MM.1S (cell line): ENCODE measurements at regions not wholly inside any gene's neighbourhood (a gene's known extent, or its start where the extent isn't known, plus 50 kb on each side); places are given as distances from the start of the nearest gene placed in this dataset.

Source experiments
- DNase-seq: peaks from one replicate; pipeline ENCODE4 v3.0.0-alpha.2; 2015
- H2AFZ ChIP-seq: fragments of 300-600 bp; sonication (generic); 2 replicates; pipeline ENCODE4 v1.6.0; 2016; ENCODE audit warnings: antibody characterized with exemption, low read length
- H3F3A ChIP-seq: fragments of 300-600 bp; sonication (generic); 2 replicates; pipeline ENCODE4 v1.6.1; 2016; ENCODE audit warnings: mild to moderate bottlenecking, antibody characterized with exemption, low read length, moderate library complexity, mixed read lengths; ENCODE audit not compliant: insufficient read depth
- H3K27ac ChIP-seq: fragments of 300-600 bp; sonication (generic); 2 replicates; pipeline ENCODE4 v1.5.1; 2016; ENCODE audit warnings: mild to moderate bottlenecking, low read length
- H3K27me3 ChIP-seq: fragments of 300-600 bp; sonication (generic); replicated peaks from 2 replicates; pipeline ENCODE4 v1.6.0; 2016; ENCODE audit warnings: low read length; ENCODE audit not compliant: insufficient read depth
- H3K36me3 ChIP-seq: fragments of 300-600 bp; sonication (generic); replicated peaks from 2 replicates; pipeline ENCODE4 v1.6.1; 2016; ENCODE audit warnings: mild to moderate bottlenecking, low read length, mixed read lengths; ENCODE audit not compliant: insufficient read depth
- H3K4me1 ChIP-seq: fragments of 300-600 bp; sonication (generic); 2 replicates; pipeline ENCODE4 v1.6.1; 2016; ENCODE audit warnings: low read length, mixed read lengths
- H3K4me2 ChIP-seq: fragments of 300-600 bp; sonication (generic); 2 replicates; pipeline ENCODE4 v1.6.0; 2016; ENCODE audit warnings: low read depth, low read length
- H3K4me3 ChIP-seq: fragments of 300-600 bp; sonication (generic); 2 replicates; pipeline ENCODE4 v1.5.1; 2016; ENCODE audit warnings: low read length, mixed read lengths
- H3K79me2 ChIP-seq: fragments of 300-600 bp; sonication (generic); 2 replicates; pipeline ENCODE4 v1.6.1; 2016; ENCODE audit warnings: mixed run types, low read length, mixed read lengths
- H3K9ac ChIP-seq: fragments of 300-600 bp; sonication (generic); 2 replicates; pipeline ENCODE4 v1.6.1; 2016; ENCODE audit warnings: low read length, mixed read lengths
- H3K9me2 ChIP-seq: fragments of 300-600 bp; sonication (generic); replicated peaks from 2 replicates; pipeline ENCODE4 v1.6.1; 2016; ENCODE audit warnings: mild to moderate bottlenecking, low read length, mixed read lengths; ENCODE audit not compliant: insufficient read depth
- H3K9me3 ChIP-seq: fragments of 300-600 bp; sonication (generic); replicated peaks from 2 replicates; pipeline ENCODE4 v1.6.1; 2016; ENCODE audit warnings: mild to moderate bottlenecking, low read length, mixed read lengths; ENCODE audit not compliant: insufficient read depth
- H4K20me1 ChIP-seq: fragments of 300-600 bp; sonication (generic); 2 replicates; pipeline ENCODE4 v1.6.1; 2016; ENCODE audit warnings: mild to moderate bottlenecking, low read length, moderate library complexity, mixed read lengths; ENCODE audit not compliant: insufficient read depth
- CTCF ChIP-seq: fragments of 300-600 bp; sonication (generic); IDR thresholded peaks from 2 replicates; pipeline ENCODE4 v1.5.1; 2016; ENCODE audit warnings: antibody characterized with exemption, low read length, mixed read lengths
- EZH2 ChIP-seq: fragments of 300-600 bp; sonication (generic); optimal IDR thresholded peaks from 2 replicates; pipeline ENCODE3; 2017; ENCODE audit warnings: low read depth, mild to moderate bottlenecking, antibody characterized with exemption, low read length, mixed read lengths
- EZH2phosphoT487 ChIP-seq: fragments of 300-600 bp; sonication (generic); IDR thresholded peaks from 2 replicates; pipeline ENCODE4 v1.6.1; 2018; ENCODE audit warnings: antibody characterized with exemption, low read length

- Histone ChIP-seq H4K20me1 (no peaks in the 10 kb centered on the region), H3K27me3 (no peaks in the 10 kb centered on the region), H3K4me1 (no peaks in the 10 kb centered on the region), H3K4me3 (no peak overlapping the region), H3K9me2 (no peaks in the 10 kb centered on the region), H3K27ac (no peak overlapping the region), H3F3A (no peaks in the 10 kb centered on the region), H2AFZ (no peak overlapping the region), H3K36me3 (no peaks in the 10 kb centered on the region), H3K9ac (no peak overlapping the region), H3K9me3 (no peaks in the 10 kb centered on the region), H3K79me2 (no peaks in the 10 kb centered on the region), H3K4me2 (no peak overlapping the region)
- TF ChIP-seq EZH2phosphoT487 (no peak), CTCF (no peak), EZH2 (no peak)
- no peak for DNase-seq
These were observed 51.0 kb upstream of the GORAB start for GRCh38 chr1:170481000-170481399.
